ENCODE measurements at regions not wholly inside any gene's neighbourhood (a gene's known extent, or its start where the extent isn't known, plus 50 kb on each side); places are given as distances from the start of the nearest gene placed in this dataset.

DNA sequence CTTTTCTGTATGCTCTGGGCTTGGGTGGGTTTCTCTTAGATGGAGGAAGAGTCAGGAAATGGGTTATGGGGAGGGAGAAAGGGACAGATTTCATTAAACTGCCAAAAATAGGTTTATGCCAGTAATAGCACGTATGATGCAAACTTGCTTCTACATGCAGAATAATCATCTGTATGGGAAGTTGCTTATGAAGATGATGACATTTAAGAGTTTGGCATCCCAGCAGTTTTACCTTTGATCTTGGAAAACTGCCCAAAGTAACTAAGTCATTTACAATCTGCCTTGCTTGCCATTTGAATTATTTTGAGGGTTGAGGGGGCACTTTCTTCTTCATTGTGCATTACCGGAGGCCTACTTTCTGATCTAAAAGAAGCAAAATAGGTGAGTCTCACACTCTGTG is 282.9 kb upstream of the ANKRD55 start:
- Histone ChIP-seq H3K79me2 (ENCODE audit: control insufficient read depth, insufficient read depth, low read length) (no peaks in the 10 kb centered on the region), H3K9ac (ENCODE audit: insufficient read depth in 1 of 2, low read depth in 2 of 2, low read length in 2 of 2) (no peak overlapping the region), H3K9me1 (ENCODE audit: control insufficient read depth, insufficient read depth, low read length) (no peaks in the 10 kb centered on the region), H3K4me3 (no peak overlapping the region), H2AFZ (ENCODE audit: low read depth, low read length) (no peak overlapping the region), H3K27ac (ENCODE audit: extremely low read depth, low read depth, low read length) (no peak overlapping the region), H3K27me3 (ENCODE audit: control insufficient read depth in 2 of 2, insufficient read depth in 2 of 2, low read length in 2 of 2) (peaks cover 7 to 26% of the 10 kb centered on the region in 2 experiments; a peak in 4 of 5 replicates), H3K4me2 (ENCODE audit: insufficient read depth, low read length) (no peak overlapping the region), H4K20me1 (replicated peaks; ENCODE audit: control insufficient read depth, insufficient read depth, low read length) (no peaks in the 10 kb centered on the region), H3K4me1 (replicated peaks in 1 of 2; ENCODE audit: control insufficient read depth in 2 of 2, insufficient read depth in 2 of 2, low read length in 2 of 2) (no peaks in the 10 kb centered on the region; a peak in 1 of 5 replicates), H3K36me3 (ENCODE audit: control insufficient read depth, insufficient read depth, low read length) (no peaks in the 10 kb centered on the region), H3K9me3 (replicated peaks; ENCODE audit: control insufficient read depth, insufficient read depth, low read depth, low read length) (no peaks in the 10 kb centered on the region)
- no TSS peak for BruUV-seq (replicated peaks)
- ChIA-PET CTCF (ENCODE audit: low intra/inter-chr PET ratio) (no interaction called here), POLR2A (no interaction called here)
- FAIRE-seq, result no peak
- intact Hi-C loops (cut with micrococcal nuclease), result no loop called here
- ATAC-seq, result no peak
- 39% methylated on average over 2 of the region's 2 CpGs for WGBS (ENCODE audit: insufficient coverage, low coverage, missing lambda C conversion rate)
- in situ Hi-C loops (cut with MboI), result no loop called here
- DNase-seq (ENCODE audit: extremely low read depth in 1 of 4, low spot score in 3 of 4), result no peak
- no peak for TF ChIP-seq ZNF445 (CRISPR knock-in tag; IDR thresholded peaks at IDR 0.05; ENCODE audit: low read depth)
- no peak for TF ChIP-seq LEF1 (IDR thresholded peaks at IDR 0.05)
- no peak for TF ChIP-seq HOXB6 (CRISPR knock-in tag; IDR thresholded peaks at IDR 0.05; ENCODE audit: borderline replicate concordance)
- TF ChIP-seq ZNF77 (CRISPR knock-in tag; IDR thresholded peaks at IDR 0.05), result no peak
- TF ChIP-seq ZFX (CRISPR knock-in tag; IDR thresholded peaks at IDR 0.05), result no peak
- no peak for TF ChIP-seq MIER1 (IDR thresholded peaks at IDR 0.05; ENCODE audit: low read depth)
- no peak for TF ChIP-seq MCM5 (IDR thresholded peaks at IDR 0.05; ENCODE audit: low read depth)
- no peak for TF ChIP-seq U2AF2 (optimal IDR thresholded peaks at IDR 0.05; ENCODE audit: low read depth, low read length)
- TF ChIP-seq, protein P1, sequence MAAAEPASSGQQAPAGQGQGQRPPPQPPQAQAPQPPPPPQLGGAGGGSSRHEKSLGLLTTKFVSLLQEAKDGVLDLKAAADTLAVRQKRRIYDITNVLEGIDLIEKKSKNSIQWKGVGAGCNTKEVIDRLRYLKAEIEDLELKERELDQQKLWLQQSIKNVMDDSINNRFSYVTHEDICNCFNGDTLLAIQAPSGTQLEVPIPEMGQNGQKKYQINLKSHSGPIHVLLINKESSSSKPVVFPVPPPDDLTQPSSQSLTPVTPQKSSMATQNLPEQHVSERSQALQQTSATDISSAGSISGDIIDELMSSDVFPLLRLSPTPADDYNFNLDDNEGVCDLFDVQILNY (CRISPR knock-in tag; IDR thresholded peaks at IDR 0.05), result no peak
- TF ChIP-seq, protein P2, sequence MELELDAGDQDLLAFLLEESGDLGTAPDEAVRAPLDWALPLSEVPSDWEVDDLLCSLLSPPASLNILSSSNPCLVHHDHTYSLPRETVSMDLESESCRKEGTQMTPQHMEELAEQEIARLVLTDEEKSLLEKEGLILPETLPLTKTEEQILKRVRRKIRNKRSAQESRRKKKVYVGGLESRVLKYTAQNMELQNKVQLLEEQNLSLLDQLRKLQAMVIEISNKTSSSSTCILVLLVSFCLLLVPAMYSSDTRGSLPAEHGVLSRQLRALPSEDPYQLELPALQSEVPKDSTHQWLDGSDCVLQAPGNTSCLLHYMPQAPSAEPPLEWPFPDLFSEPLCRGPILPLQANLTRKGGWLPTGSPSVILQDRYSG (tag; conservative IDR thresholded peaks at IDR 0.05; ENCODE audit: low read depth), result no peak
- no peak for TF ChIP-seq TAL1 (IDR thresholded peaks at IDR 0.05)
- TF ChIP-seq SOX6 (IDR thresholded peaks at IDR 0.05), result no peak
- no peak for TF ChIP-seq ZNF134 (CRISPR knock-in tag; conservative IDR thresholded peaks at IDR 0.05)
- TF ChIP-seq ZNF212 (CRISPR knock-in tag; IDR thresholded peaks at IDR 0.05), result no peak
- TF ChIP-seq SIRT6 (IDR thresholded peaks at IDR 0.05; ENCODE audit: low read depth, low read length), result no peak
- TF ChIP-seq POLR3G (IDR thresholded peaks at IDR 0.05; ENCODE audit: extremely low read depth, insufficient read length, insufficient replicate concordance), result no peak
- TF ChIP-seq HCFC1 (IDR thresholded peaks at IDR 0.05; ENCODE audit: low read depth, low read length), result no peak
- TF ChIP-seq, protein P3, sequence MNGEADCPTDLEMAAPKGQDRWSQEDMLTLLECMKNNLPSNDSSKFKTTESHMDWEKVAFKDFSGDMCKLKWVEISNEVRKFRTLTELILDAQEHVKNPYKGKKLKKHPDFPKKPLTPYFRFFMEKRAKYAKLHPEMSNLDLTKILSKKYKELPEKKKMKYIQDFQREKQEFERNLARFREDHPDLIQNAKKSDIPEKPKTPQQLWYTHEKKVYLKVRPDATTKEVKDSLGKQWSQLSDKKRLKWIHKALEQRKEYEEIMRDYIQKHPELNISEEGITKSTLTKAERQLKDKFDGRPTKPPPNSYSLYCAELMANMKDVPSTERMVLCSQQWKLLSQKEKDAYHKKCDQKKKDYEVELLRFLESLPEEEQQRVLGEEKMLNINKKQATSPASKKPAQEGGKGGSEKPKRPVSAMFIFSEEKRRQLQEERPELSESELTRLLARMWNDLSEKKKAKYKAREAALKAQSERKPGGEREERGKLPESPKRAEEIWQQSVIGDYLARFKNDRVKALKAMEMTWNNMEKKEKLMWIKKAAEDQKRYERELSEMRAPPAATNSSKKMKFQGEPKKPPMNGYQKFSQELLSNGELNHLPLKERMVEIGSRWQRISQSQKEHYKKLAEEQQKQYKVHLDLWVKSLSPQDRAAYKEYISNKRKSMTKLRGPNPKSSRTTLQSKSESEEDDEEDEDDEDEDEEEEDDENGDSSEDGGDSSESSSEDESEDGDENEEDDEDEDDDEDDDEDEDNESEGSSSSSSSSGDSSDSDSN (IDR thresholded peaks at IDR 0.05; ENCODE audit: borderline replicate concordance in 1 of 2, low read depth in 2 of 2, low read length in 2 of 2), result no peak
- no peak for TF ChIP-seq ZNF197 (CRISPR knock-in tag; IDR thresholded peaks at IDR 0.05; ENCODE audit: low read depth)

Data from K562 (cell line).